ENCODE measurements at regions not wholly inside any gene's neighbourhood (a gene's known extent, or its start where the extent isn't known, plus 50 kb on each side); places are given as distances from the start of the nearest gene placed in this dataset.
"Not testable (repeated sequence)": the region's sequence is repeated elsewhere in the genome, so short reads cannot be mapped to it uniquely, and the experiment has no call there.

DNA sequence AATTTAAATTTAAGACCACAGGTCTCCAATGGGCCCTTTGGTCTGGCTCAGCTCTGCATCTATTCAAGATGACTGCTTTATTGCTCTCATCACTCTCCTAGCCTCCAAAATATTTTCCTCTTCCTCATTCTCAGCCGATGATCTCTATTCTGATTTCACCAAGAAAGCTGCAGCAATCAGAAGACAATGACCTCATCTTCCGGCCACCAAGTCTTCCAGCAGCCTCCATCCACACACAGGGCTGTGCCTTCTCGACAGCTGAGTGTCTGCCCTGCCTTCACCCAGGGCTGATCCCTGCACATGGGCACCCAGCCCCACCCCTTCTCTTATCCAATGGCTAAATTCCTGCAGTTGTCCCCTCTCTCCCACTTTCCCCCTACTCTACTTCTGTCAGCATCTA lies 167.1 kb upstream of the NBPF12 start:
- not testable (repeated sequence) for H3K9me2 ChIP-seq (ENCODE audit: low read depth, low read length); H3K27ac ChIP-seq (ENCODE audit: low read depth, low read length, poor library complexity, severe bottlenecking); H4K20me1 ChIP-seq (ENCODE audit: insufficient read depth, low read length); H3K79me2 ChIP-seq (ENCODE audit: insufficient read depth, low read length); H3K9me3 ChIP-seq (ENCODE audit: low read length); H3K4me1 ChIP-seq (ENCODE audit: insufficient read depth, low read length, severe bottlenecking); H3F3A ChIP-seq (ENCODE audit: insufficient read depth, low read length); H3K27me3 ChIP-seq (ENCODE audit: insufficient read depth, low read length); H3K4me3 ChIP-seq (ENCODE audit: low read depth, low read length, poor library complexity, severe bottlenecking); H3K4me2 ChIP-seq (ENCODE audit: low read length); H2AFZ ChIP-seq (ENCODE audit: low read length); H3K9ac ChIP-seq (ENCODE audit: low read length); H3K36me3 ChIP-seq (ENCODE audit: insufficient read depth, low read length)

- H3K4me2 ChIP-seq (ENCODE audit: low read length); H3K36me3 ChIP-seq (ENCODE audit: insufficient read depth, low read length); H3K9me2 ChIP-seq (ENCODE audit: low read depth, low read length); H3K79me2 ChIP-seq (ENCODE audit: insufficient read depth, low read length); H3K9me3 ChIP-seq (ENCODE audit: low read length); H3K4me3 ChIP-seq (ENCODE audit: low read depth, low read length, poor library complexity, severe bottlenecking); H2AFZ ChIP-seq (ENCODE audit: low read length); H4K20me1 ChIP-seq (ENCODE audit: insufficient read depth, low read length); H3F3A ChIP-seq (ENCODE audit: insufficient read depth, low read length); H3K27ac ChIP-seq (ENCODE audit: low read depth, low read length, poor library complexity, severe bottlenecking); H3K9ac ChIP-seq (ENCODE audit: low read length); H3K27me3 ChIP-seq (ENCODE audit: insufficient read depth, low read length); H3K4me1 ChIP-seq (ENCODE audit: insufficient read depth, low read length, severe bottlenecking): not testable (repeated sequence)
Measured at GRCh38 chr1:146763234-146763633, 174.9 kb upstream of the NBPF12 start.

- not testable (repeated sequence) for H3K79me2 ChIP-seq (ENCODE audit: insufficient read depth, low read length); H4K20me1 ChIP-seq (ENCODE audit: insufficient read depth, low read length); H3K36me3 ChIP-seq (ENCODE audit: insufficient read depth, low read length); H3K27me3 ChIP-seq (ENCODE audit: insufficient read depth, low read length); H3K9me2 ChIP-seq (ENCODE audit: low read depth, low read length); H3K9me3 ChIP-seq (ENCODE audit: low read length); H3K9ac ChIP-seq (ENCODE audit: low read length); H3K4me3 ChIP-seq (ENCODE audit: low read depth, low read length, poor library complexity, severe bottlenecking); H3K27ac ChIP-seq (ENCODE audit: low read depth, low read length, poor library complexity, severe bottlenecking); H3K4me1 ChIP-seq (ENCODE audit: insufficient read depth, low read length, severe bottlenecking); H3K4me2 ChIP-seq (ENCODE audit: low read length); H2AFZ ChIP-seq (ENCODE audit: low read length); H3F3A ChIP-seq (ENCODE audit: insufficient read depth, low read length)
Measured at GRCh38 chr1:146756858-146757257, 181.3 kb upstream of the NBPF12 start.

- not testable (repeated sequence) for H3K79me2 ChIP-seq (ENCODE audit: insufficient read depth, low read length); H3K4me3 ChIP-seq (ENCODE audit: low read depth, low read length, poor library complexity, severe bottlenecking); H3K9ac ChIP-seq (ENCODE audit: low read length); H3K27me3 ChIP-seq (ENCODE audit: insufficient read depth, low read length); H3K27ac ChIP-seq (ENCODE audit: low read depth, low read length, poor library complexity, severe bottlenecking); H2AFZ ChIP-seq (ENCODE audit: low read length); H3K9me3 ChIP-seq (ENCODE audit: low read length); H3K36me3 ChIP-seq (ENCODE audit: insufficient read depth, low read length); H3K4me1 ChIP-seq (ENCODE audit: insufficient read depth, low read length, severe bottlenecking); H3F3A ChIP-seq (ENCODE audit: insufficient read depth, low read length); H3K4me2 ChIP-seq (ENCODE audit: low read length); H3K9me2 ChIP-seq (ENCODE audit: low read depth, low read length); H4K20me1 ChIP-seq (ENCODE audit: insufficient read depth, low read length)
Measured at GRCh38 chr1:146748686-146749085, 189.4 kb upstream of the NBPF12 start.

DNA sequence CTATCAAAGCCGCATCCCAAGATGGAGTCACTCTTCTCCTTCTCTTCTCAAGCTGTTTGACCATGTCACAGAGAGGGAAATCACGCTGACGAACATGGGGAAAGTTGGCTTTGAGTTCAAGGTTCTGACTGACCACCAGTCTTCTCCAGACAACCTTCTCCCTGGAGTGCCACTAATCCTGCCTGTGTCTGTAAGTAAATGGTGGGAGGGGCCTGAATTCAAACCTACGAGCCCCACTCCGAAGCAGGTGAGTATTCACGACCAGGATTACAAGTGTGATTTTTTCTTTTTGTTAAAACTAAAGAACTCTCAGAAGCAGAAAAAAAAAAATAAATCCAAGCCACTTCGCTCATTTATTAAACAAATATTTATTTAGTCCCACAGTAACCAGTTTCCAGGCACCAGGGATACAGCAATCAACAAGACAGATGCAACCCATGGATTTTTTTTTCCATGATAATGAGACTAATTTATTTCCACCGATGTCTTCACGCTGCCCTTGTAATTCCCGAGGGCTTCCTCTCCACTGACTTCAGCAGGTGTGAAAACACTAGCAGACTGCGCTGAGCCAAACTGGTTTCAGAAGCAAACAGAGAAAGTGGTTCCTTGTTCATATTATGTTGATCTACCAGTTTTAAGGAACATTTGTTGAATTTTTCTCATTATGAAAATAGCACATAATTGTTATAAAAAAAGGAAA lies 206.0 kb upstream of the NBPF12 start:
- H2AFZ ChIP-seq (ENCODE audit: low read length); H3K4me2 ChIP-seq (ENCODE audit: low read length); H3K79me2 ChIP-seq (ENCODE audit: insufficient read depth, low read length); H3K36me3 ChIP-seq (ENCODE audit: insufficient read depth, low read length); H3K27me3 ChIP-seq (ENCODE audit: insufficient read depth, low read length); H3K27ac ChIP-seq (ENCODE audit: low read depth, low read length, poor library complexity, severe bottlenecking); H3K9ac ChIP-seq (ENCODE audit: low read length); H3K9me3 ChIP-seq (ENCODE audit: low read length); H3K9me2 ChIP-seq (ENCODE audit: low read depth, low read length); H3K4me1 ChIP-seq (ENCODE audit: insufficient read depth, low read length, severe bottlenecking); H3F3A ChIP-seq (ENCODE audit: insufficient read depth, low read length); H3K4me3 ChIP-seq (ENCODE audit: low read depth, low read length, poor library complexity, severe bottlenecking); H4K20me1 ChIP-seq (ENCODE audit: insufficient read depth, low read length): not testable (repeated sequence)

- H3K4me2 ChIP-seq (ENCODE audit: low read length); H3K4me3 ChIP-seq (ENCODE audit: low read depth, low read length, poor library complexity, severe bottlenecking); H3F3A ChIP-seq (ENCODE audit: insufficient read depth, low read length); H3K27me3 ChIP-seq (ENCODE audit: insufficient read depth, low read length); H4K20me1 ChIP-seq (ENCODE audit: insufficient read depth, low read length); H3K36me3 ChIP-seq (ENCODE audit: insufficient read depth, low read length); H3K79me2 ChIP-seq (ENCODE audit: insufficient read depth, low read length); H2AFZ ChIP-seq (ENCODE audit: low read length); H3K9ac ChIP-seq (ENCODE audit: low read length); H3K27ac ChIP-seq (ENCODE audit: low read depth, low read length, poor library complexity, severe bottlenecking); H3K4me1 ChIP-seq (ENCODE audit: insufficient read depth, low read length, severe bottlenecking); H3K9me2 ChIP-seq (ENCODE audit: low read depth, low read length); H3K9me3 ChIP-seq (ENCODE audit: low read length): not testable (repeated sequence)
Measured at GRCh38 chr1:146729642-146730344, 208.3 kb upstream of the NBPF12 start.

DNA sequence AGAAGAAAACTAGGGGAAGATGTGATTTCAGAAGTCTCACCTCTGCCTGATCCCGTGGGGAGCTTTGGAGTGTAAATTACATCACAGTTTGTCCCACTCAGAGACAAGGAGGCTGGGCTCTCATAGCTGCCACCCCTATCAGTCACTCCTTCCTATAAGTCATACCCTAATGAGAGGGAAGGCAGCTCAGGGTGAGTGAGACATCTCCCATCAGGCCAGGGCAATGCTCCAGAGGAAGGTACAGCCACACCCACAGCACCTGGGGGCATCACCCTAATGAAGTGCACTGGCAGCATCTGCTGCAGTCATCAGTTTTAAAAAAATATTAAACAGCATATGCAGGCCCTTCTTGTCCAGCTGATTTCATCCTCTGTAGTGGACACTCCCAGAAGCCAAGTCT lies 223.1 kb upstream of the NBPF12 start:
- not testable (repeated sequence) for H3K79me2 ChIP-seq (ENCODE audit: insufficient read depth, low read length); H3K36me3 ChIP-seq (ENCODE audit: insufficient read depth, low read length); H3K4me2 ChIP-seq (ENCODE audit: low read length); H3K9me3 ChIP-seq (ENCODE audit: low read length); H3K4me3 ChIP-seq (ENCODE audit: low read depth, low read length, poor library complexity, severe bottlenecking); H2AFZ ChIP-seq (ENCODE audit: low read length); H3K9me2 ChIP-seq (ENCODE audit: low read depth, low read length); H4K20me1 ChIP-seq (ENCODE audit: insufficient read depth, low read length); H3K27me3 ChIP-seq (ENCODE audit: insufficient read depth, low read length); H3K4me1 ChIP-seq (ENCODE audit: insufficient read depth, low read length, severe bottlenecking); H3K9ac ChIP-seq (ENCODE audit: low read length); H3F3A ChIP-seq (ENCODE audit: insufficient read depth, low read length); H3K27ac ChIP-seq (ENCODE audit: low read depth, low read length, poor library complexity, severe bottlenecking)
